ENCODE measurements at regions not wholly inside any gene's neighbourhood (a gene's known extent, or its start where the extent isn't known, plus 50 kb on each side); places are given as distances from the start of the nearest gene placed in this dataset.

- H3K4me3 ChIP-seq (ENCODE audit: low read depth, poor library complexity, severe bottlenecking) = no peak overlapping the region
- 54 to 56% methylated on average over 12 of the region's 12 CpGs for WGBS, 2 donors
- TF ChIP-seq CTCF (IDR thresholded peaks at IDR 0.05) = no peak
- intact Hi-C loops (cut with DNase I; ENCODE audit: low total_unique reads) = no loop called here
- peak in 1 of 2 donors; percentile 45 for DNase-seq (ENCODE audit: low spot score in 2 of 2)
Observed at GRCh38 chr11:134742956-134743819, 331.1 kb upstream of the B3GAT1 start.

- H3K4me3 ChIP-seq (ENCODE audit: low read depth, poor library complexity, severe bottlenecking) = no peak overlapping the region
- no peak for TF ChIP-seq CTCF (IDR thresholded peaks at IDR 0.05)
- no peak for TF ChIP-seq POLR2A (IDR thresholded peaks at IDR 0.05)
- WGBS, 2 donors = 75 to 76% methylated on average over 6 of the region's 6 CpGs
- intact Hi-C loops (cut with DNase I; ENCODE audit: low total_unique reads) = no loop called here
- peak in 1 of 2 donors; percentile 36 for DNase-seq (ENCODE audit: low spot score in 2 of 2)
Observed at GRCh38 chr11:134742224-134742612, 330.2 kb upstream of the B3GAT1 start.

- no peak overlapping the region for H3K4me3 ChIP-seq (ENCODE audit: low read depth, poor library complexity, severe bottlenecking)
- intact Hi-C loops (cut with DNase I; ENCODE audit: low total_unique reads) = no loop called here
- peak in 1 of 2 donors; percentile 21 for DNase-seq (ENCODE audit: low spot score in 2 of 2)
- TF ChIP-seq CTCF (IDR thresholded peaks at IDR 0.05) = no peak
- no peak for TF ChIP-seq POLR2A (IDR thresholded peaks at IDR 0.05)
- WGBS, 2 donors = 51 to 57% methylated on average over 10 of the region's 10 CpGs
Observed at GRCh38 chr11:134741453-134742223, 329.6 kb upstream of the B3GAT1 start.

- TF ChIP-seq POLR2A (IDR thresholded peaks at IDR 0.05) = no peak
- TF ChIP-seq CTCF (IDR thresholded peaks at IDR 0.05) = no peak
- 60 to 70% methylated on average over 9 of the region's 9 CpGs for WGBS, 2 donors
- no peak overlapping the region for H3K4me3 ChIP-seq (ENCODE audit: low read depth, poor library complexity, severe bottlenecking)
- peak in 1 of 2 donors; percentile 58 for DNase-seq (ENCODE audit: low spot score in 2 of 2)
- intact Hi-C loops (cut with DNase I; ENCODE audit: low total_unique reads) = no loop called here
Observed at GRCh38 chr11:134740590-134741261, 328.7 kb upstream of the B3GAT1 start.

GRCh38 chr11:134739136-134739535, 327.1 kb upstream of the B3GAT1 start:
- TF ChIP-seq CTCF (IDR thresholded peaks at IDR 0.05) (no peak), POLR2A (IDR thresholded peaks at IDR 0.05) (no peak)
- WGBS, 2 donors = 73 to 86% methylated on average over 11 of the region's 11 CpGs
- intact Hi-C loops (cut with DNase I; ENCODE audit: low total_unique reads) = no loop called here
- DNase-seq (ENCODE audit: low spot score in 2 of 2) = peak in 1 of 2 donors; percentile 74
- H3K4me3 ChIP-seq (ENCODE audit: low read depth, poor library complexity, severe bottlenecking) = no peak overlapping the region

Measured in lower leg skin (tissue), 4 donors.